ENCODE measurements at regions not wholly inside any gene's neighbourhood (a gene's known extent, or its start where the extent isn't known, plus 50 kb on each side); places are given as distances from the start of the nearest gene placed in this dataset.

DNA sequence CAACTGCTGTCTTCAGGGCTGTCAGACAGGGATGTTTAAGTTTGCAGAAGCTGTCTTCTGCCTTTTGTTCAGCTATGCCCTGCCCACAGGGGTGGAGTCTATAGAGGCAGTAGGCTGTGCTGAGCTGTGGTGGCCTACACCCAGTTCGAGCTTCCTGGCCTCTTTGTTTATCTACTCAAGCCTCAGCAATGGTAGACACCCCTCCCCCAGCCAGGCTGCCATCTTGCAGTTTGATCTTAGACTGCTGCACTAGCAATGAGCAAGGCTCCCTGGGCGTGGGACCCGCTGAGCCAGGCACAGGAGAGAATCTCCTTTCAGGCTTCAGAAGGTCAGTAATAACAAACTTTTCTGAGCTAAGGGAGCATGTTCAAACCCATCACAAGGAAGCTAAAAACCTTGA, 545.3 kb downstream of the TLE4 start:
- WGBS, 10 experiments: 4 to 100% (median 92%) methylated on average over 1 to 3 of the region's 3 CpGs; no CpG with 5 or more reads in 5 of the 10 experiments
- H3K4me1 ChIP-seq (replicated peaks in 1 of 2): no peaks in the 10 kb centered on the region

DNA sequence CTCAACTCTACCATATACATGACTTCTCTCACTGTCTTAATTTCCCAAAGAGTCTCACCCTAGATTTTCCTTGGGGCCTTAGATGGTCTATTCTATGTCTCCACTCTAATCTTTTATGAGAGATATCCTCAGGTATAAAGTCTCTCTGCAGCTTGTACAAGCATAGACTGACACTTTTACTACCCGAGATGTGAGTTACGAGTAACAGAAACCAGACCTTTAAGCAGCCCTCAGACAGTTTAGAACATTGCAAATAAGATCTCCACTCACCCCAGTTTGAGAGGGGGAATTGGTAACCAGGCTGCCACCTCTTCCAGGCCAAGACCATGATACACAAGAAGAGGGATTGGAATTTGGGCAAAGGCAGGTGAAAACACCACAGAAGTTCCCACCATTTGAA, 542.5 kb downstream of the TLE4 start:
- Histone ChIP-seq H3K4me1 (replicated peaks in 1 of 2) (no peaks in the 10 kb centered on the region), H3K4me3 (no peak overlapping the region), H3K27ac (no peak overlapping the region)
- no peak for ATAC-seq (replicated peaks in 6 of 8)
- WGBS, 10 experiments: 20 to 100% (median 75%) methylated on average over 1 to 2 of the region's 2 CpGs; no CpG with 5 or more reads in 5 of the 10 experiments
- in situ Hi-C loops (cut with MboI; ENCODE audit: low pct_unique_long_range_greater_than_20kb in 2 of 9, low sequenced_read_pairs in 9 of 9, unreplicated experiment in 9 of 9): no loop called here

More for the DNA sequence above, 545.3 kb downstream of the TLE4 start:
- Histone ChIP-seq H3K27ac (no peak overlapping the region), H3K4me3 (no peak overlapping the region)
- in situ Hi-C loops (cut with MboI; ENCODE audit: low pct_unique_long_range_greater_than_20kb in 2 of 9, low sequenced_read_pairs in 9 of 9, unreplicated experiment in 9 of 9): no loop called here
- ATAC-seq (replicated peaks in 6 of 8): no peak

DNA sequence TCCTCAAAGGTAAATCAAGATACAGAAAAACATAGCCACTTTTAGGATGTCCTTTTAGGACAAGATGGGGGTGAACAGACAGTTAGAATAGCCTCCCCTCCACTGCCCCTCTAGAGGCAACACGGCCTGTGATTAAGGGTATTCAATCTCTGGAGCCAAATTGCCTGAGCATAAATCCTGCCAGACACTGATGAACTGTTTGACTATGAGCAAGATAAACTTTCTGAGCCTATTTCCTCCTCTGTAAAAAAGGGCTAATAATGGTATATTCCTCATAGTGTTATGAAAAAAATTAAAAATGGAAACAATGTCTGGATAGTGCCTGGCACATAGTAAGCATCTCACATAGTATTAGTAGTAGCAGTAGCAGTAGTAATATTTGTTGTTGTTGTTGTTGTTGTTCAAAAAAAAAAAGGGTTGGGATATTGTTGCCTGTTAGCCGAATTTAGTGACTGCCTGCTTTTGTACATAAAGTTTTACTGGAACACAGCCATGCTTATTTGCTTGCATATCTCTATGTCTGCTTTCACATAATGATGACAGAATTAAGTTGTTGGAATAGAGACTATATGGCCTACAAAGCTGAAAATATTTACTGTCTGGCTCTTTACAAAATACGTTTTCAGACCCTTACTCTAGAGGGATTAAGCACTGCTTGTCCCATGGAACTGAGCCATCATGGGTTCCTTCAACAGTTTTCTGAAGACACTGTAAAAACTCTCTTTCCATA, 536.3 kb downstream of the TLE4 start:
- no peak for ATAC-seq (replicated peaks in 6 of 8)
- in situ Hi-C loops (cut with MboI; ENCODE audit: low pct_unique_long_range_greater_than_20kb in 2 of 9, low sequenced_read_pairs in 9 of 9, unreplicated experiment in 9 of 9): no loop called here

GRCh38 chr9:80097476-80097875, 525.7 kb downstream of the TLE4 start:
- no peak overlapping the region for H3K4me3 ChIP-seq
- no peak overlapping the region for H3K27ac ChIP-seq
- in situ Hi-C loops (cut with MboI; ENCODE audit: low pct_unique_long_range_greater_than_20kb in 2 of 9, low sequenced_read_pairs in 9 of 9, unreplicated experiment in 9 of 9): no loop called here
- no peaks in the 10 kb centered on the region for H3K4me1 ChIP-seq (replicated peaks in 1 of 2)
- WGBS, 10 experiments: 20 to 100% (median 86%) methylated on average over 1 to 4 of the region's 4 CpGs; no CpG with 5 or more reads in 1 of the 10 experiments
- ATAC-seq (replicated peaks in 6 of 8): no peak

More for the DNA sequence above, 536.3 kb downstream of the TLE4 start:
- Histone ChIP-seq H3K4me3 (no peak overlapping the region), H3K27ac (no peak overlapping the region), H3K4me1 (replicated peaks in 1 of 2) (no peaks in the 10 kb centered on the region)
- 0 to 100% (median 80%) methylated on average over 1 to 3 of the region's 3 CpGs; no CpG with 5 or more reads in 1 of the 10 experiments for WGBS, 10 experiments

DNA sequence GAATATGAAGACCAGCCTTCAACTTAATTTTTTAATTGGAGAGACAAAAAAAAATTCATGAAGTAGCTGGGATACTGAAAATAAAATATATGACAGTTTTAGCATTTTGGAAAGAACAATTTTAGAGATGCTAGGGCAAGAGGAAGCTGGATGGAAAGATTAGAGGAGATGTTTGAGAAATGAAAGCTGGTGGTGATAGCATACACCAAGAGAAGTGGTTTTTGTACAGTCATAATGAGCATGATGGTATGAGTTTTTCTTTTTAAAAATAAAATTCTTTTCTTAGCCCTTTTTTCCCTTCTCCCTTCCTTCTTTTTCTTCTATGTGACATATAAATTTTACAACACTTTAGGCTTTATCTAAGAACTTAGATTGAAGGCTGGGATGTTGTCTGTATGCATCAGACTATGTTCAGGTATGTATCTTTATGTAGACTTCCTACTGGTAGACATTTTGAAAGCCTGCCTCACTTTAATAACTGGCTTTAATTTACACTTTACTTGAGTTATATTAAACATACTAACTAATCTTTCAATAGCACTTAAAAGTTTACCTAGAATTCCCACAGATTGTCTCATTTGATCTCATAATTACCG, 522.5 kb downstream of the TLE4 start:
- no peak for ATAC-seq (replicated peaks in 6 of 8)
- 0 to 100% (median 93%) methylated on average over 1 of the region's 1 CpG for WGBS, 10 experiments
- Histone ChIP-seq H3K27ac (no peak overlapping the region), H3K4me1 (replicated peaks in 1 of 2) (no peaks in the 10 kb centered on the region), H3K4me3 (no peak overlapping the region)
- in situ Hi-C loops (cut with MboI; ENCODE audit: low pct_unique_long_range_greater_than_20kb in 2 of 9, low sequenced_read_pairs in 9 of 9, unreplicated experiment in 9 of 9): no loop called here

GRCh38 chr9:80093695-80094094, 521.9 kb downstream of the TLE4 start:
- no peak overlapping the region for H3K27ac ChIP-seq
- no peaks in the 10 kb centered on the region for H3K4me1 ChIP-seq (replicated peaks in 1 of 2)
- no peak for ATAC-seq (replicated peaks in 6 of 8)
- H3K4me3 ChIP-seq: no peak overlapping the region
- 0 to 56% (median 43%) methylated on average over 1 of the region's 1 CpG; no CpG with 5 or more reads in 1 of the 10 experiments for WGBS, 10 experiments
- in situ Hi-C loops (cut with MboI; ENCODE audit: low pct_unique_long_range_greater_than_20kb in 2 of 9, low sequenced_read_pairs in 9 of 9, unreplicated experiment in 9 of 9): no loop called here

GRCh38 chr9:80091526-80091925, 519.8 kb downstream of the TLE4 start:
- WGBS, 10 experiments: 0 to 89% (median 69%) methylated on average over 2 to 4 of the region's 4 CpGs
- H3K4me1 ChIP-seq (replicated peaks in 1 of 2): no peaks in the 10 kb centered on the region
- no peak for ATAC-seq (replicated peaks in 6 of 8)
- in situ Hi-C loops (cut with MboI; ENCODE audit: low pct_unique_long_range_greater_than_20kb in 2 of 9, low sequenced_read_pairs in 9 of 9, unreplicated experiment in 9 of 9): no loop called here
- no peak overlapping the region for H3K27ac ChIP-seq
- H3K4me3 ChIP-seq: no peak overlapping the region

DNA sequence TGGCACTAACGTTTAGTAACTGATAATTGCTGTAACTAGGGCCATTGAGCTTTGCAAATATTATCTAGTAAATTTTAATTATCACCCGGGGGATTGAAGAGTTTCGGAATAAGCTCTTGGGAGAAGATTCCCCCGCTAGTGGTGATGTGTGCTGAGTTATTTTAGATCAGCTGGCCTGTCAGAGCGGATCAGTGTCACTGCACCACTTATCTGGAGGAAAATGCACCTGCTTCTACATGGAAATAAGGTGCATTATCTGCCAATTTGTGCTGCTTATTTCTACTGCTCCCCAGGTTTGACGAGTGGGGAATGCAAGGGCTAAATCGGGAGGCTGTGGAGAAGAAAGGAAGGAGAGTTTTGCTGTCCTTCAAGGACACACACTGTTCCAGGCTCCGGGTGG, 518.6 kb downstream of the TLE4 start:
- 37 to 93% (median 71%) methylated on average over 1 to 7 of the region's 8 CpGs; no CpG with 5 or more reads in 1 of the 10 experiments for WGBS, 10 experiments
- H3K4me3 ChIP-seq: no peak overlapping the region

DNA sequence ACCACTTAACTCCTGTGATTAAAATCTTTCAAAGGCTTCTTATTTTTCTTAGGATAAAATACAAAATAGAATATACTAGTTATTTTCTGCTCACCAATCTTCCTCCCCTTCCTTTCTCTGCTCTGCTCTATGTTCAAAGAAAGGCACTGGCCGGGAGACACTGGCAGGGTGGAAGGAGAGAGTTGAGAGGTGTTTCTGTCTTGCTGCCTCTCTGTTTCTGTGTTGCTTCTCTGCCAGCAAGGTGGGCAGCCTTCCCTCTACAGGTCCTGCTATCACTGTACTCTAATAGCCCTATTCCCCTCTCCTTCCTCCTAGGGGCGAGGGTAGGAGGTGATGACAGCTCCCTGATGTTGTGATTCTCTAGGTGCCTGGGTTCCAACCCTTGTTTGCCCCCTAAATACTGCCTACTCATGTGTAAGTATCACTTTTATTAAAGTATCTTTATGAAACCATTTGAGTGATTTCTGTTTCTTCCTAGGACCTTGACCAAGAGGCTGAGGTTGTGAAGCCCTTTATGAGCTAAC, 515.1 kb downstream of the TLE4 start:
- Histone ChIP-seq H3K4me3 (no peak overlapping the region), H3K4me1 (replicated peaks in 1 of 2) (no peaks in the 10 kb centered on the region), H3K27ac (no peak overlapping the region)
- ATAC-seq (replicated peaks in 6 of 8): no peak
- 0 to 90% (median 63%) methylated on average over 1 to 2 of the region's 2 CpGs; no CpG with 5 or more reads in 2 of the 10 experiments for WGBS, 10 experiments
- in situ Hi-C loops (cut with MboI; ENCODE audit: low pct_unique_long_range_greater_than_20kb in 2 of 9, low sequenced_read_pairs in 9 of 9, unreplicated experiment in 9 of 9): no loop called here

More for the DNA sequence above, 518.6 kb downstream of the TLE4 start:
- in situ Hi-C loops (cut with MboI; ENCODE audit: low pct_unique_long_range_greater_than_20kb in 2 of 9, low sequenced_read_pairs in 9 of 9, unreplicated experiment in 9 of 9): no loop called here
- Histone ChIP-seq H3K27ac (no peak overlapping the region), H3K4me1 (replicated peaks in 1 of 2) (no peaks in the 10 kb centered on the region)
- ATAC-seq (replicated peaks in 6 of 8): no peak

DNA sequence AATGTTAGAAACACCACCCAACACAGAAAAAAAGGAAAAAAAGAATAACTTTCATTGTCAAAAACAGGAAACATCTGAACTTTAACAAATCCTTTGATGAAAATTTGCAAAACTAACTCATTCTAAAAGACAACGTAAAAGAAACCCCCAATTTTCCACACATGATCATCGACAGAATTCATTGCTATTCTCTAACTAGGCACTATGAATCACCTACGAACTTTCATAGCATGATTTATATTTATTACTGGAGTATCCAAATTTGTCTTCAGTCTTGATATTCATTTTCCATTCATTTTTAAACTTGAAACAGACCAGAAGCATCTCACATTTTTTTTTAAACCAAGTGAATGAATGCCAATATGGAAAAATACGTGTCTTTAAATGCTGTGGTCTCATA, 514.6 kb downstream of the TLE4 start:
- no peak overlapping the region for H3K27ac ChIP-seq
- 0 to 100% (median 94%) methylated on average over 3 to 4 of the region's 4 CpGs for WGBS, 10 experiments
- H3K4me1 ChIP-seq (replicated peaks in 1 of 2): no peaks in the 10 kb centered on the region
- in situ Hi-C loops (cut with MboI; ENCODE audit: low pct_unique_long_range_greater_than_20kb in 2 of 9, low sequenced_read_pairs in 9 of 9, unreplicated experiment in 9 of 9): no loop called here
- ATAC-seq (replicated peaks in 6 of 8): no peak
- no peak overlapping the region for H3K4me3 ChIP-seq

GRCh38 chr9:80085668-80086067, 513.9 kb downstream of the TLE4 start:
- no peak overlapping the region for H3K27ac ChIP-seq
- in situ Hi-C loops (cut with MboI; ENCODE audit: low pct_unique_long_range_greater_than_20kb in 2 of 9, low sequenced_read_pairs in 9 of 9, unreplicated experiment in 9 of 9): no loop called here
- ATAC-seq (replicated peaks in 6 of 8): no peak

DNA sequence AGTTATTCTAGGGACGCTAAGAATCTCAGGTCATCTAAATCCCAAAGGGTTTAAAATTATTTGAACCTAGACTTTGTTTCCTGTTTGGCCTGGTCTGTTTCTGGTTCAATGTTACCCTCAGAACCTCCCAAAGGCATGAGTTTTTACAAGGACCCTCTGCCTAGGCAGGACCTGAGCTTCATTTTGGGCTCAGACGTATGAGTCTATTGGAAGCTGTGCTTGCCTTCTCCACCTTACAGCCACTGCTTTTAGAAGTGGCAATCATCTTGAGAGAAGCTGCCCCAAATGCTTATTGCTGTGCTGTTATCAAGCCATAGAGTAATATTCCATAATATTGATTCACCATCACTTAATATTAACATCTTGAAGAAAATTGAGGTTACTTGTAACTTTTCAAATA, 510.4 kb downstream of the TLE4 start:
- Histone ChIP-seq H3K4me3 (no peak overlapping the region), H3K4me1 (replicated peaks in 1 of 2) (peaks cover 3 to 8% of the 10 kb centered on the region in 2 donors), H3K27ac (no peak overlapping the region)
- ATAC-seq (replicated peaks in 6 of 8): no peak
- in situ Hi-C loops (cut with MboI; ENCODE audit: low pct_unique_long_range_greater_than_20kb in 2 of 9, low sequenced_read_pairs in 9 of 9, unreplicated experiment in 9 of 9): no loop called here
- 23 to 90% (median 79%) methylated on average over 1 to 2 of the region's 2 CpGs; no CpG with 5 or more reads in 3 of the 10 experiments for WGBS, 10 experiments

More at GRCh38 chr9:80085668-80086067, 513.9 kb downstream of the TLE4 start:
- Histone ChIP-seq H3K4me3 (no peak overlapping the region), H3K4me1 (replicated peaks in 1 of 2) (no peaks in the 10 kb centered on the region)
- WGBS, 10 experiments: 86 to 100% (median 100%) methylated on average over 1 of the region's 1 CpG; no CpG with 5 or more reads in 7 of the 10 experiments

GRCh38 chr9:80078826-80079225, 507.1 kb downstream of the TLE4 start:
- ATAC-seq (replicated peaks in 6 of 8): no peak
- Histone ChIP-seq H3K4me3 (no peak overlapping the region), H3K4me1 (replicated peaks in 1 of 2) (peaks cover 10 to 23% of the 10 kb centered on the region in 2 donors), H3K27ac (no peak overlapping the region)
- in situ Hi-C loops (cut with MboI; ENCODE audit: low pct_unique_long_range_greater_than_20kb in 2 of 9, low sequenced_read_pairs in 9 of 9, unreplicated experiment in 9 of 9): no loop called here
- 10 to 100% (median 75%) methylated on average over 1 of the region's 1 CpG; no CpG with 5 or more reads in 5 of the 10 experiments for WGBS, 10 experiments
